MCF 10A (cell line): ENCODE measurements at regions not wholly inside any gene's neighbourhood (a gene's known extent, or its start where the extent isn't known, plus 50 kb on each side); places are given as distances from the start of the nearest gene placed in this dataset.
A peak's percentile ranks its signal among the peaks of the same experiment; 100 is the strongest.

Experiments
- BruUV-seq: library from RNA; stranded (reverse); fragments of 400-500 nt; replicated peaks from 2 replicates; lab custom pipeline; 2021; lab: Mats Ljungman, UMichigan
- CTCF ChIA-PET: fragments of 300-600 bp; sonication (Branson Sonifier 250); formaldehyde crosslinking; extraction: SDS; loops from one replicate; lab custom pipeline; 2021; ENCODE audit warnings: antibody characterized with exemption, inconsistent platforms; lab: Yijun Ruan, JAX
- POLR2A ChIA-PET: fragments of 300-600, 350-650 bp; sonication (Branson Sonifier 250); formaldehyde crosslinking; extraction: SDS; loops from one replicate; lab custom pipeline; 2020; ENCODE audit warnings: antibody characterized with exemption, inconsistent platforms; lab: Yijun Ruan, JAX
- DNase-seq: peaks from one replicate; pipeline ENCODE4 v3.0.0-alpha.2; 2018; ENCODE audit not compliant: unreplicated experiment
- H3K27ac Mint-ChIP-seq: one replicate; pipeline ENCODE4 v1.8.0; 2022; ENCODE audit warnings: mild to moderate bottlenecking, low read depth, mixed read lengths; ENCODE audit not compliant: unreplicated experiment
- H3K27me3 Mint-ChIP-seq: one replicate; pipeline ENCODE4 v1.8.0; 2022; ENCODE audit warnings: mixed read lengths; ENCODE audit not compliant: insufficient read depth, unreplicated experiment
- H3K36me3 Mint-ChIP-seq: one replicate; pipeline ENCODE4 v1.8.0; 2022; ENCODE audit warnings: mild to moderate bottlenecking, moderate library complexity, mixed read lengths; ENCODE audit not compliant: insufficient read depth, unreplicated experiment
- H3K4me1 Mint-ChIP-seq: one replicate; pipeline ENCODE4 v1.8.0; 2022; ENCODE audit warnings: mixed read lengths; ENCODE audit not compliant: insufficient read depth, unreplicated experiment
- H3K4me3 Mint-ChIP-seq: one replicate; pipeline ENCODE4 v1.8.0; 2022; ENCODE audit warnings: mild to moderate bottlenecking, moderate library complexity, mixed read lengths; ENCODE audit not compliant: unreplicated experiment
- H3K9me3 Mint-ChIP-seq: one replicate; pipeline ENCODE4 v1.8.0; 2022; ENCODE audit warnings: mixed read lengths; ENCODE audit not compliant: unreplicated experiment
- intact Hi-C: fragments of 100-400 bp; cut with micrococcal nuclease; formaldehyde crosslinking; loops from 2 replicates; pipeline ENCODE4 v1.14.1; 2022
- TF ChIP-seq, protein P1 (sequence below): fragments of 200-600 bp; IDR thresholded peaks from one replicate; pipeline ENCODE4 v1.8.0; 2022; ENCODE audit warnings: antibody characterized with exemption, mild to moderate bottlenecking; ENCODE audit not compliant: unreplicated experiment

- no peak for DNase-seq
- CTCF ChIA-PET = no interaction called here
- H3K4me1 Mint-ChIP-seq = no peaks in the 10 kb centered on the region
- peaks cover 62% of the 10 kb centered on the region for H3K9me3 Mint-ChIP-seq
- intact Hi-C loops = no loop called here
- no peaks in the 10 kb centered on the region for H3K27me3 Mint-ChIP-seq
- H3K36me3 Mint-ChIP-seq = no peaks in the 10 kb centered on the region
- no peak overlapping the region for H3K27ac Mint-ChIP-seq
- POLR2A ChIA-PET = no interaction called here
- no TSS peak for BruUV-seq
- H3K4me3 Mint-ChIP-seq = no peak overlapping the region
- TF ChIP-seq, protein P1, sequence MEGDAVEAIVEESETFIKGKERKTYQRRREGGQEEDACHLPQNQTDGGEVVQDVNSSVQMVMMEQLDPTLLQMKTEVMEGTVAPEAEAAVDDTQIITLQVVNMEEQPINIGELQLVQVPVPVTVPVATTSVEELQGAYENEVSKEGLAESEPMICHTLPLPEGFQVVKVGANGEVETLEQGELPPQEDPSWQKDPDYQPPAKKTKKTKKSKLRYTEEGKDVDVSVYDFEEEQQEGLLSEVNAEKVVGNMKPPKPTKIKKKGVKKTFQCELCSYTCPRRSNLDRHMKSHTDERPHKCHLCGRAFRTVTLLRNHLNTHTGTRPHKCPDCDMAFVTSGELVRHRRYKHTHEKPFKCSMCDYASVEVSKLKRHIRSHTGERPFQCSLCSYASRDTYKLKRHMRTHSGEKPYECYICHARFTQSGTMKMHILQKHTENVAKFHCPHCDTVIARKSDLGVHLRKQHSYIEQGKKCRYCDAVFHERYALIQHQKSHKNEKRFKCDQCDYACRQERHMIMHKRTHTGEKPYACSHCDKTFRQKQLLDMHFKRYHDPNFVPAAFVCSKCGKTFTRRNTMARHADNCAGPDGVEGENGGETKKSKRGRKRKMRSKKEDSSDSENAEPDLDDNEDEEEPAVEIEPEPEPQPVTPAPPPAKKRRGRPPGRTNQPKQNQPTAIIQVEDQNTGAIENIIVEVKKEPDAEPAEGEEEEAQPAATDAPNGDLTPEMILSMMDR = no peak
Measured at GRCh38 chr12:118855858-118856257, 125.5 kb upstream of the SRRM4 start.

GRCh38 chr12:118866346-118866745 lies 115.0 kb upstream of the SRRM4 start:
- BruUV-seq = no TSS peak
- Mint-ChIP-seq H3K9me3 (peaks cover 48% of the 10 kb centered on the region), H3K4me3 (no peak overlapping the region), H3K27ac (no peak overlapping the region), H3K4me1 (no peaks in the 10 kb centered on the region), H3K36me3 (no peaks in the 10 kb centered on the region), H3K27me3 (no peaks in the 10 kb centered on the region)
- CTCF ChIA-PET = no interaction called here
- intact Hi-C loops = no loop called here
- peak; percentile 0 for DNase-seq
- TF ChIP-seq, protein P1 = no peak
- POLR2A ChIA-PET = no interaction called here

DNA sequence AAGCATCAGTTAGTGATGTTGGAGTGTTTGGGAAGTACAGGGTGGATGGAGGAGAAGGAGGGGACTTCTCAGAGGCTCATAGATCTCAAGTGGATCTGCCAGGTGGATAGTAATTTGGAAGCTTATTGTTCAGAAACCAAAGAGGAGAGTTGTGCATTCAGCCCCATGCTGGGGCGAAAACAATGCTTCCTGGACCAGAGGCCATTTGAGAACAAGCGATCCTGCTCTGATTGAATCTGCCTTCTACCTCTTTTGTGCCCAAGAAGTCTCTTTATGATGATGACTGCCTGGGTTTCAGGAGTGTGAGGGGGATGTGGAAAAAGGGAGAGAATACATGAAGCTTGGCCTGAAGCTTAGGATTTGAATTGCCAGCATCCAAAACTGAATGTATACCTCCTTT lies 110.8 kb upstream of the SRRM4 start:
- intact Hi-C loops = loop anchor here (10.0 kb wide), 1 partner anchor 146 kb away; no protein-coding TSS in a partner anchor
- no peak overlapping the region for H3K27ac Mint-ChIP-seq
- H3K27me3 Mint-ChIP-seq = no peaks in the 10 kb centered on the region
- ChIA-PET CTCF (no interaction called here), POLR2A (no interaction called here)
- no peak overlapping the region for H3K4me3 Mint-ChIP-seq
- H3K9me3 Mint-ChIP-seq = peaks cover 57% of the 10 kb centered on the region
- DNase-seq = no peak
- no peaks in the 10 kb centered on the region for H3K36me3 Mint-ChIP-seq
- H3K4me1 Mint-ChIP-seq = no peaks in the 10 kb centered on the region
- TF ChIP-seq, protein P1 = no peak
- no TSS peak for BruUV-seq

GRCh38 chr12:118874698-118875548 lies 106.4 kb upstream of the SRRM4 start:
- Mint-ChIP-seq H3K36me3 (no peaks in the 10 kb centered on the region), H3K27me3 (no peaks in the 10 kb centered on the region), H3K9me3 (peaks cover 41% of the 10 kb centered on the region), H3K4me3 (no peak overlapping the region), H3K27ac (no peak overlapping the region), H3K4me1 (no peaks in the 10 kb centered on the region)
- POLR2A ChIA-PET = no interaction called here
- DNase-seq = no peak
- CTCF ChIA-PET = interaction anchor here (1.1 kb wide), 1 partner anchor 16 kb away, joined by 3 read pairs; no protein-coding TSS in a partner anchor
- TF ChIP-seq, protein P1 = no peak
- intact Hi-C loops = loop anchor here (10.0 kb wide), 1 partner anchor 150 kb away; no protein-coding TSS in a partner anchor
- BruUV-seq = no TSS peak
